Prostate gland (tissue), 2 donors: ENCODE measurements at regions not wholly inside any gene's neighbourhood (a gene's known extent, or its start where the extent isn't known, plus 50 kb on each side); places are given as distances from the start of the nearest gene placed in this dataset.
"Not testable (repeated sequence)": the region's sequence is repeated elsewhere in the genome, so short reads cannot be mapped to it uniquely, and the experiment has no call there.

Source experiments
- DNase-seq: peaks from one replicate; pipeline ENCODE4 v3.0.0-alpha.2; 2019; ENCODE audit warnings: low spot score
- H3K27ac ChIP-seq, 2 donors: fragments of 200-600 bp; sonication (generic); 2 replicates each; pipeline ENCODE4 v1.5.1; 2017 to 2019
- H3K27me3 ChIP-seq: fragments of 200-600 bp; sonication (generic); replicated peaks from 2 replicates; pipeline ENCODE4 v1.5.1; 2019; ENCODE audit not compliant: insufficient read depth
- H3K36me3 ChIP-seq, 2 donors: fragments of 200-600 bp; sonication (generic); 1 replicate in 1 of 2; 2 replicates in 1 of 2; pipeline versions ENCODE4 v1.5.1 to v1.8.1; 2017 to 2019
- H3K4me1 ChIP-seq: fragments of 200-600 bp; sonication (generic); replicated peaks from 2 replicates; pipeline ENCODE4 v1.5.1; 2019
- H3K4me3 ChIP-seq, 2 donors: fragments of 200-600 bp; sonication (generic); 2 replicates each; pipeline ENCODE4 v1.5.1; 2017 to 2019
- H3K9me3 ChIP-seq: fragments of 200-600 bp; sonication (generic); 2 replicates; pipeline ENCODE4 v1.5.1; 2017
- CTCF ChIP-seq, 4 experiments: fragments of 200-600 bp in 2 of 4; fragments of 450-650 bp in 2 of 4; sonication (generic) in 2 of 4; IDR thresholded peaks; 1 replicate in 3 of 4; 2 replicates in 1 of 4; pipeline ENCODE4 v1.5.1; 2016 to 2019; ENCODE audit warnings: antibody characterized with exemption in 4 of 4, mild to moderate bottlenecking in 2 of 4, moderate library complexity in 2 of 4
- POLR2A ChIP-seq: fragments of 450-650 bp; IDR thresholded peaks from one replicate; pipeline ENCODE4 v1.6.1; 2016; ENCODE audit warnings: antibody characterized with exemption, mild to moderate bottlenecking
- POLR2AphosphoS5 ChIP-seq: sonication (generic); formaldehyde crosslinking; IDR thresholded peaks from one replicate; pipeline ENCODE4 v1.6.1; 2017; ENCODE audit warnings: antibody characterized with exemption
- WGBS: methylation state at CpG from one replicate; pipeline ENCODE4 v1.1.5; 2018; 5-methylcytosine and 5-hydroxymethylcytosine counted together
- intact Hi-C: fragments of 100-400 bp; cut with DNase I; formaldehyde crosslinking; loops from one replicate; pipeline ENCODE4 v1.14.2; 2022

- WGBS = 94% methylated on average over 2 of the region's 2 CpGs
- intact Hi-C loops = no loop called here
Observed at GRCh38 chr2:126264625-126265024, 391.3 kb upstream of the GYPC start.

DNA sequence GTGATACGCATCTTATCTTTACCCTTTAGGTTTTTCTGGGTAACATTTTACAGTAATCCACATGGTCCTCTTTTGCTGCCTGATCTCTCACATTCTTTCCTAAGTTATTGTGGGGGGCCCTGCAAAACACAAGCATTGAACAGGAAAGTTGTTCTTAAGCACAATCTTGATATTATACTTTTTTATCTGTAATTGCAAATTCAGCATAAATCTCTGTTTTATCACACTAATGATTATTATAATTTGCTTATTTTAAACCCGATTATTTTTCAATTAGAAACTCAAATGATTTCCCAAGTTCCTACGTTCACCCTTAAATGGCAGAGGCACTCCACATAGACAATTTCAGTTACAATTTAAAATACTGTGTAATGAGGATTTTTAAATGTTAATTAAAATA lies 386.0 kb upstream of the GYPC start:
- DNase-seq = no peak
- no peak overlapping the region for H3K4me3 ChIP-seq
- no peaks in the 10 kb centered on the region for H3K27me3 ChIP-seq
- intact Hi-C loops = no loop called here
- 95% methylated on average over 3 of the region's 3 CpGs for WGBS
- no peaks in the 10 kb centered on the region for H3K4me1 ChIP-seq
- H3K9me3 ChIP-seq = no peaks in the 10 kb centered on the region
- H3K27ac ChIP-seq = no peak overlapping the region
- no peaks in the 10 kb centered on the region for H3K36me3 ChIP-seq
- no peak for TF ChIP-seq CTCF (IDR thresholded peaks at IDR 0.05)
- TF ChIP-seq POLR2AphosphoS5 = no peak
- TF ChIP-seq POLR2A = no peak

More at GRCh38 chr2:126264625-126265024, 391.3 kb upstream of the GYPC start:
- no peak overlapping the region for H3K4me3 ChIP-seq
- TF ChIP-seq POLR2AphosphoS5 (no peak), POLR2A (no peak), CTCF (IDR thresholded peaks at IDR 0.05) (no peak)
- no peak overlapping the region for H3K27ac ChIP-seq
- no peaks in the 10 kb centered on the region for H3K27me3 ChIP-seq
- no peaks in the 10 kb centered on the region for H3K9me3 ChIP-seq
- H3K4me1 ChIP-seq = no peaks in the 10 kb centered on the region
- no peaks in the 10 kb centered on the region for H3K36me3 ChIP-seq
- no peak for DNase-seq

DNA sequence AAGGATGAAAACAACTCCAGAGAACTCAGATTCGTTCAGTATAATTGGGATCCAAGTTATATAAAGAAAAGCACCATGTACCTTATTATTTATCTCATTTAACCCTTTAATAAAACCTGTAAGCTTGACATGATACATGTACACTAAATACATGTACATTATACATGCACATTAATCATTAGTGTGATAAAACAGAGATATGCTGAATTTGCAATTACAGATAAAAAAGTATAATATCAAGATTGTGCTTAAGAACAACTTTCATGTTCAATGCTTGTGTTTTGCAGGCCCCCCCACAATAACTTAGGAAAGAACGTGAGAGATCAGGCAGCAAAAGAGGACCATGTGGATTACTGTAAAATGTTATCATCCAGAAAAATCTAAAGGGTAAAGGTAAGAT lies 385.4 kb upstream of the GYPC start:
- H3K27ac ChIP-seq = no peak overlapping the region
- WGBS = 14% methylated on average over 2 of the region's 2 CpGs

GRCh38 chr2:126272401-126272800 lies 383.6 kb upstream of the GYPC start:
- no peak for TF ChIP-seq POLR2AphosphoS5
- no peak for TF ChIP-seq POLR2A
- TF ChIP-seq CTCF (IDR thresholded peaks at IDR 0.05) = no peak
- intact Hi-C loops = no loop called here

More for the DNA sequence above, 385.4 kb upstream of the GYPC start:
- Histone ChIP-seq H3K4me1 (no peaks in the 10 kb centered on the region), H3K9me3 (no peaks in the 10 kb centered on the region), H3K4me3 (no peak overlapping the region), H3K27me3 (no peaks in the 10 kb centered on the region), H3K36me3 (no peaks in the 10 kb centered on the region)
- intact Hi-C loops = no loop called here
- no peak for DNase-seq
- TF ChIP-seq POLR2A (no peak), POLR2AphosphoS5 (no peak), CTCF (IDR thresholded peaks at IDR 0.05) (no peak)

GRCh38 chr2:126275098-126275497 lies 380.9 kb upstream of the GYPC start:
- no peaks in the 10 kb centered on the region for H3K9me3 ChIP-seq
- H3K27ac ChIP-seq = no peak overlapping the region
- WGBS = 83% methylated on average over 2 of the region's 2 CpGs
- no peaks in the 10 kb centered on the region for H3K4me1 ChIP-seq
- no peaks in the 10 kb centered on the region for H3K36me3 ChIP-seq
- DNase-seq = no peak
- no peaks in the 10 kb centered on the region for H3K27me3 ChIP-seq
- H3K4me3 ChIP-seq = no peak overlapping the region
- TF ChIP-seq POLR2AphosphoS5 (no peak), CTCF (IDR thresholded peaks at IDR 0.05) (no peak), POLR2A (no peak)
- intact Hi-C loops = no loop called here

More at GRCh38 chr2:126272401-126272800, 383.6 kb upstream of the GYPC start:
- no peaks in the 10 kb centered on the region for H3K4me1 ChIP-seq
- no peaks in the 10 kb centered on the region for H3K9me3 ChIP-seq
- DNase-seq = no peak
- H3K4me3 ChIP-seq = no peak overlapping the region
- 74% methylated on average over 3 of the region's 3 CpGs for WGBS
- no peaks in the 10 kb centered on the region for H3K27me3 ChIP-seq
- H3K36me3 ChIP-seq = no peaks in the 10 kb centered on the region
- H3K27ac ChIP-seq = no peak overlapping the region

GRCh38 chr2:126276268-126276667 lies 379.7 kb upstream of the GYPC start:
- H3K4me1 ChIP-seq, H3K9me3 ChIP-seq, DNase-seq, H3K36me3 ChIP-seq, H3K27me3 ChIP-seq, H3K4me3 ChIP-seq, H3K27ac ChIP-seq, intact Hi-C loops: not testable (repeated sequence)
